ENCODE measurements at regions not wholly inside any gene's neighbourhood (a gene's known extent, or its start where the extent isn't known, plus 50 kb on each side); places are given as distances from the start of the nearest gene placed in this dataset.

GRCh38 chr6:51330971-51331370 lies 512.3 kb downstream of the TFAP2B start:
- Histone ChIP-seq H3K36me3 (ENCODE audit: low read length) (no peaks in the 10 kb centered on the region), H3K27ac (ENCODE audit: low read depth, low read length) (no peak overlapping the region), H3K4me2 (ENCODE audit: low read depth, low read length, poor library complexity, severe bottlenecking) (no peak overlapping the region), H2AFZ (ENCODE audit: low read depth, low read length, severe bottlenecking) (no peak overlapping the region), H4K20me1 (ENCODE audit: low read depth, low read length) (no peaks in the 10 kb centered on the region; the same call in 1 of the 2 replicates), H3K27me3 (ENCODE audit: low read length) (no peaks in the 10 kb centered on the region), H3K4me3 (ENCODE audit: insufficient read depth, low read length, poor library complexity, severe bottlenecking) (no peak overlapping the region), H3F3A (ENCODE audit: insufficient read depth) (no peaks in the 10 kb centered on the region), H3K79me2 (ENCODE audit: insufficient read depth, low read length) (no peaks in the 10 kb centered on the region), H3K9ac (ENCODE audit: low read length) (no peak overlapping the region), H3K9me3 (ENCODE audit: insufficient read depth, low read length) (no peaks in the 10 kb centered on the region), H3K9me2 (replicated peaks; ENCODE audit: insufficient read depth, low read length) (no peaks in the 10 kb centered on the region; the same call in 1 of the 2 replicates)
- no peak for TF ChIP-seq CTCF (IDR thresholded peaks at IDR 0.05; ENCODE audit: insufficient read depth, low read length, poor library complexity, severe bottlenecking)
- no peak for TF ChIP-seq EZH2phosphoT487 (conservative IDR thresholded peaks at IDR 0.05; ENCODE audit: low read length)

- no peak overlapping the region for H3K4me3 ChIP-seq (ENCODE audit: insufficient read depth, low read length, poor library complexity, severe bottlenecking)
- no peak overlapping the region for H3K27ac ChIP-seq (ENCODE audit: low read depth, low read length)
- TF ChIP-seq CTCF (IDR thresholded peaks at IDR 0.05; ENCODE audit: insufficient read depth, low read length, poor library complexity, severe bottlenecking) (no peak), EZH2phosphoT487 (conservative IDR thresholded peaks at IDR 0.05; ENCODE audit: low read length) (no peak)
- H3F3A ChIP-seq (ENCODE audit: insufficient read depth) = no peaks in the 10 kb centered on the region
- no peaks in the 10 kb centered on the region for H3K36me3 ChIP-seq (ENCODE audit: low read length)
- H3K9me2 ChIP-seq (replicated peaks; ENCODE audit: insufficient read depth, low read length) = no peaks in the 10 kb centered on the region
- H3K9me3 ChIP-seq (ENCODE audit: insufficient read depth, low read length) = no peaks in the 10 kb centered on the region
- no peak overlapping the region for H3K9ac ChIP-seq (ENCODE audit: low read length)
- H2AFZ ChIP-seq (ENCODE audit: low read depth, low read length, severe bottlenecking) = no peak overlapping the region
- no peak overlapping the region for H3K4me2 ChIP-seq (ENCODE audit: low read depth, low read length, poor library complexity, severe bottlenecking)
- no peaks in the 10 kb centered on the region for H3K79me2 ChIP-seq (ENCODE audit: insufficient read depth, low read length)
- no peaks in the 10 kb centered on the region for H4K20me1 ChIP-seq (ENCODE audit: low read depth, low read length)
- no peaks in the 10 kb centered on the region for H3K27me3 ChIP-seq (ENCODE audit: low read length)
Observed at GRCh38 chr6:51335543-51335942, 516.9 kb downstream of the TFAP2B start.

GRCh38 chr6:51336185-51336584 lies 517.5 kb downstream of the TFAP2B start:
- no peak overlapping the region for H3K4me3 ChIP-seq (ENCODE audit: insufficient read depth, low read length, poor library complexity, severe bottlenecking)
- no peak for TF ChIP-seq CTCF (IDR thresholded peaks at IDR 0.05; ENCODE audit: insufficient read depth, low read length, poor library complexity, severe bottlenecking)
- no peak for TF ChIP-seq EZH2phosphoT487 (conservative IDR thresholded peaks at IDR 0.05; ENCODE audit: low read length)
- H2AFZ ChIP-seq (ENCODE audit: low read depth, low read length, severe bottlenecking) = no peak overlapping the region
- no peaks in the 10 kb centered on the region for H3K9me3 ChIP-seq (ENCODE audit: insufficient read depth, low read length)
- H3K36me3 ChIP-seq (ENCODE audit: low read length) = no peaks in the 10 kb centered on the region
- H3K27me3 ChIP-seq (ENCODE audit: low read length) = no peaks in the 10 kb centered on the region
- no peaks in the 10 kb centered on the region for H3K9me2 ChIP-seq (replicated peaks; ENCODE audit: insufficient read depth, low read length)
- H3K9ac ChIP-seq (ENCODE audit: low read length) = no peak overlapping the region
- no peaks in the 10 kb centered on the region for H4K20me1 ChIP-seq (ENCODE audit: low read depth, low read length)
- H3K27ac ChIP-seq (ENCODE audit: low read depth, low read length) = no peak overlapping the region
- H3K79me2 ChIP-seq (ENCODE audit: insufficient read depth, low read length) = no peaks in the 10 kb centered on the region
- no peak overlapping the region for H3K4me2 ChIP-seq (ENCODE audit: low read depth, low read length, poor library complexity, severe bottlenecking)
- H3F3A ChIP-seq (ENCODE audit: insufficient read depth) = no peaks in the 10 kb centered on the region
